ENCODE measurements at regions not wholly inside any gene's neighbourhood (a gene's known extent, or its start where the extent isn't known, plus 50 kb on each side); places are given as distances from the start of the nearest gene placed in this dataset.

DNA sequence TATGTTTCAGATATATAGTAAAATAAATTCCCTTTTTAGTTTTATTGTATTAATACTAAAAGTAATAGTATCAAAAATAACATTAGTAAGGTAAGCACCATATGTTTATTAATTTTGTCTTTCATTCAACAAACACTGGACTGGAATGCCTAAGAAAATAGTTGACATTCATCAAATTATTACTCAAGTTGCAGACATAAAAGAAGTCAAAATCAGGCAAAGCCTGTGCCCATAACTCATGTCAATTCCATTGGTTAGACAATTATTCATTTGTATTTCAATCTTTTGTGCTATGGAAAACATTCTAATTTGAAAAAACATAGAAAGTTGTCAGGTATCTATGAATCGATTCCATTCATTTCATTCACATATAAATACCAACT, 158.9 kb downstream of the CEMIP2 start:
- no peak overlapping the region for H3K14ac ChIP-seq (ENCODE audit: insufficient read length)
- H2AK5ac ChIP-seq (ENCODE audit: low read depth, low read length): no peak overlapping the region
- H3K23ac ChIP-seq (ENCODE audit: insufficient read length): no peak overlapping the region
- no peak overlapping the region for H3K9ac ChIP-seq (replicated peaks in 1 of 4; ENCODE audit: extremely low read depth in 1 of 4, low read depth in 3 of 4, low read length in 3 of 4)
- ChIA-PET CTCF (ENCODE audit: partially characterized antibody) (no interaction called here), POLR2A (ENCODE audit: partially characterized antibody) (no interaction called here)
- peaks cover 7 to 15% of the 10 kb centered on the region in 2 experiments; a peak in 3 of 4 replicates for H3K9me3 ChIP-seq (ENCODE audit: insufficient read depth in 2 of 2, low read depth in 1 of 2, low read length in 1 of 2)
- H2AFZ ChIP-seq (ENCODE audit: low read length): no peak overlapping the region
- H4K5ac ChIP-seq (ENCODE audit: insufficient read length, low read depth, low read length): peak overlapping the region; percentile 100
- no peak overlapping the region for H2BK12ac ChIP-seq (ENCODE audit: low read depth, low read length)
- H3K4me3 ChIP-seq (ENCODE audit: extremely low read depth in 1 of 4, insufficient read depth in 2 of 4, low read depth in 3 of 4, low read length in 4 of 4): no peak overlapping the region
- H3K79me1 ChIP-seq (ENCODE audit: low read depth, low read length): no peaks in the 10 kb centered on the region
- H2BK20ac ChIP-seq (ENCODE audit: low read length): no peak overlapping the region
- no peak overlapping the region for H3K4ac ChIP-seq (replicated peaks; ENCODE audit: insufficient read length, low read depth, low read length)
- peaks cover 0 to 6% (median 2%) of the 10 kb centered on the region in 4 experiments; a peak in 2 of 7 replicates for H3K4me1 ChIP-seq (replicated peaks in 1 of 4; ENCODE audit: control insufficient read depth in 3 of 4, insufficient read depth in 4 of 4, low read length in 3 of 4)
- TF ChIP-seq HDAC2 (IDR thresholded peaks at IDR 0.05; ENCODE audit: borderline replicate concordance in 1 of 2, low read depth in 2 of 2, low read length in 2 of 2) (no peak), EZH2 (IDR thresholded peaks at IDR 0.05; ENCODE audit: low read depth, low read length, severe bottlenecking) (no peak), SP4 (IDR thresholded peaks at IDR 0.05; ENCODE audit: low read length) (no peak), KDM1A (IDR thresholded peaks at IDR 0.05; ENCODE audit: borderline replicate concordance, low read length) (no peak), CTBP2 (IDR thresholded peaks at IDR 0.05; ENCODE audit: borderline replicate concordance, insufficient read depth, insufficient read length, low read length) (no peak), CEBPB (IDR thresholded peaks at IDR 0.05; ENCODE audit: low read depth, low read length) (no peak), CREB1 (IDR thresholded peaks at IDR 0.05) (no peak), TAF1 (IDR thresholded peaks at IDR 0.05; ENCODE audit: low read depth, low read length) (no peak), GABPA (IDR thresholded peaks at IDR 0.05; ENCODE audit: borderline replicate concordance, insufficient read depth, low read length) (no peak), SP2 (IDR thresholded peaks at IDR 0.05; ENCODE audit: low read length) (no peak), BACH1 (IDR thresholded peaks at IDR 0.05; ENCODE audit: low read length) (no peak), TAF7 (optimal IDR thresholded peaks at IDR 0.05; ENCODE audit: borderline replicate concordance, low read depth, low read length) (no peak)
- TF ChIP-seq, protein P1, sequence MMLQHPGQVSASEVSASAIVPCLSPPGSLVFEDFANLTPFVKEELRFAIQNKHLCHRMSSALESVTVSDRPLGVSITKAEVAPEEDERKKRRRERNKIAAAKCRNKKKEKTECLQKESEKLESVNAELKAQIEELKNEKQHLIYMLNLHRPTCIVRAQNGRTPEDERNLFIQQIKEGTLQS (IDR thresholded peaks at IDR 0.05; ENCODE audit: insufficient read depth, low read depth, low read length): no peak
- no peak overlapping the region for H3K4me2 ChIP-seq (ENCODE audit: insufficient read depth in 1 of 2, low read depth in 2 of 2, low read length in 2 of 2)
- H4K91ac ChIP-seq (replicated peaks; ENCODE audit: insufficient read length, low read length): no peak overlapping the region
- no peak overlapping the region; the same call in 1 of the 2 replicates for H3K18ac ChIP-seq (ENCODE audit: extremely low read depth, low read length)
- peaks cover 0 to 3% (median 1%) of the 10 kb centered on the region in 4 experiments; a peak in 1 of 8 replicates for H3K36me3 ChIP-seq (ENCODE audit: control insufficient read depth in 2 of 4, insufficient read depth in 4 of 4, low read length in 3 of 4)
- H4K20me1 ChIP-seq (replicated peaks in 1 of 2; ENCODE audit: control insufficient read depth in 1 of 2, insufficient read depth in 2 of 2, low read length in 2 of 2): no peaks in the 10 kb centered on the region
- WGBS, 2 experiments (ENCODE audit: extremely low coverage in 1 of 2, insufficient coverage in 1 of 2, insufficient read length in 1 of 2, insufficient replicate concordance in 2 of 2, low coverage in 1 of 2, low lambda C conversion rate in 2 of 2, missing lambda C conversion rate in 1 of 2): 94% methylated on average over 1 of the region's 1 CpG; no CpG with 5 or more reads in 1 of the 2 experiments
- H4K8ac ChIP-seq (ENCODE audit: extremely low read depth, insufficient read depth, low read length): no peak overlapping the region
- no peaks in the 10 kb centered on the region for H3K79me2 ChIP-seq (ENCODE audit: control insufficient read depth in 1 of 2, insufficient read depth in 2 of 2, low read length in 2 of 2)
- no peaks in the 10 kb centered on the region for H3K23me2 ChIP-seq (ENCODE audit: low read depth, low read length)
- H2BK5ac ChIP-seq (ENCODE audit: low read depth, low read length): no peak overlapping the region
- no peak overlapping the region for H2BK120ac ChIP-seq (replicated peaks; ENCODE audit: low read depth, low read length)
- H3K27ac ChIP-seq (ENCODE audit: low read depth, low read length): no peak overlapping the region
- H3K27me3 ChIP-seq (replicated peaks in 1 of 4; ENCODE audit: control insufficient read depth in 3 of 4, extremely low read depth in 1 of 4, insufficient read depth in 3 of 4, low read length in 3 of 4): no peaks in the 10 kb centered on the region
- H3K56ac ChIP-seq (replicated peaks; ENCODE audit: insufficient read length, low read depth, low read length): no peak overlapping the region
- FAIRE-seq (no peak), DNase-seq (ENCODE audit: low read depth in 1 of 2, low spot score in 2 of 2) (no peak)
- no peak overlapping the region for H2BK15ac ChIP-seq (ENCODE audit: low read length)
